WERI-Rb-1 (cell line): ENCODE measurements at regions not wholly inside any gene's neighbourhood (a gene's known extent, or its start where the extent isn't known, plus 50 kb on each side); places are given as distances from the start of the nearest gene placed in this dataset.
"Not testable (repeated sequence)": the region's sequence is repeated elsewhere in the genome, so short reads cannot be mapped to it uniquely, and the experiment has no call there.

Experiments
- DNase-seq: peaks from one replicate; pipeline ENCODE4 v3.0.0-alpha.2; 2020
- H3K27ac ChIP-seq: fragments of 250-450 bp; sonication (Bioruptor Pico); 2 replicates; pipeline ENCODE4 v1.5.1; 2020; ENCODE audit warnings: mild to moderate bottlenecking, moderate library complexity
- H3K27me3 ChIP-seq: fragments of 250-450 bp; sonication (Bioruptor Pico); 2 replicates; pipeline ENCODE4 v1.5.1; 2021; ENCODE audit warnings: mild to moderate bottlenecking, low read depth, moderate library complexity; ENCODE audit not compliant: insufficient read depth, severe bottlenecking
- H3K36me3 ChIP-seq: fragments of 250-450 bp; sonication (Bioruptor Pico); 2 replicates; pipeline ENCODE4 v1.5.1; 2020; ENCODE audit warnings: mild to moderate bottlenecking, moderate library complexity
- H3K4me3 ChIP-seq: 2 replicates; pipeline ENCODE4 v1.5.1; 2011; ENCODE audit warnings: low read depth, mild to moderate bottlenecking, control low read depth, low read length
- H3K9me3 ChIP-seq: fragments of 250-450 bp; sonication (Bioruptor Pico); 2 replicates; pipeline ENCODE4 v1.5.1; 2021; ENCODE audit warnings: mild to moderate bottlenecking, moderate library complexity; ENCODE audit not compliant: severe bottlenecking
- CTCF ChIP-seq: IDR thresholded peaks from 2 replicates; pipeline ENCODE4 v1.5.1; 2011; ENCODE audit warnings: low read depth, mild to moderate bottlenecking, control low read depth, inconsistent platforms, low read length

- H3K27ac ChIP-seq = no peak overlapping the region
- DNase-seq = no peak
- no peak for TF ChIP-seq CTCF
- H3K27me3 ChIP-seq = no peaks in the 10 kb centered on the region
- no peaks in the 10 kb centered on the region for H3K36me3 ChIP-seq
- no peaks in the 10 kb centered on the region for H3K9me3 ChIP-seq
- H3K4me3 ChIP-seq = no peak overlapping the region
Observed at GRCh38 chr11:89583580-89583979, 92.4 kb upstream of the NOX4 start.

GRCh38 chr11:89585046-89585445 lies 93.9 kb upstream of the NOX4 start:
- not testable (repeated sequence) for H3K27ac ChIP-seq, H3K4me3 ChIP-seq, DNase-seq, H3K27me3 ChIP-seq, H3K36me3 ChIP-seq, H3K9me3 ChIP-seq

- not testable (repeated sequence) for H3K27ac ChIP-seq, H3K36me3 ChIP-seq, H3K27me3 ChIP-seq, H3K4me3 ChIP-seq, DNase-seq, H3K9me3 ChIP-seq
Observed at GRCh38 chr11:89585471-89585870, 94.3 kb upstream of the NOX4 start.

GRCh38 chr11:89589413-89589812 lies 98.2 kb upstream of the NOX4 start:
- not testable (repeated sequence) for H3K9me3 ChIP-seq, H3K4me3 ChIP-seq, H3K36me3 ChIP-seq, H3K27me3 ChIP-seq, DNase-seq, H3K27ac ChIP-seq

- not testable (repeated sequence) for H3K27me3 ChIP-seq, H3K27ac ChIP-seq, H3K4me3 ChIP-seq, H3K9me3 ChIP-seq, H3K36me3 ChIP-seq, DNase-seq
Observed at GRCh38 chr11:89590008-89590632, 98.9 kb upstream of the NOX4 start.

- not testable (repeated sequence) for H3K27ac ChIP-seq, H3K9me3 ChIP-seq, H3K36me3 ChIP-seq, H3K4me3 ChIP-seq, H3K27me3 ChIP-seq, DNase-seq
Observed at GRCh38 chr11:89601263-89601662, 108.8 kb upstream of the TRIM77 start.

GRCh38 chr11:89604281-89604680 lies 105.8 kb upstream of the TRIM77 start:
- no peaks in the 10 kb centered on the region for H3K36me3 ChIP-seq
- no peak for TF ChIP-seq CTCF
- H3K4me3 ChIP-seq = no peak overlapping the region
- no peak overlapping the region for H3K27ac ChIP-seq
- no peaks in the 10 kb centered on the region for H3K27me3 ChIP-seq
- DNase-seq = no peak
- no peaks in the 10 kb centered on the region for H3K9me3 ChIP-seq

GRCh38 chr11:89606845-89607244 lies 103.3 kb upstream of the TRIM77 start:
- DNase-seq, H3K36me3 ChIP-seq, H3K27ac ChIP-seq, H3K4me3 ChIP-seq, H3K9me3 ChIP-seq, H3K27me3 ChIP-seq: not testable (repeated sequence)

- not testable (repeated sequence) for H3K27me3 ChIP-seq, H3K27ac ChIP-seq, H3K9me3 ChIP-seq, H3K36me3 ChIP-seq, DNase-seq, H3K4me3 ChIP-seq
Observed at GRCh38 chr11:89607497-89607896, 102.6 kb upstream of the TRIM77 start.
